SK-N-SH treated with all-trans-retinoic acid at 6 μM for 48 hours (cell line): ENCODE measurements at regions not wholly inside any gene's neighbourhood (a gene's known extent, or its start where the extent isn't known, plus 50 kb on each side); places are given as distances from the start of the nearest gene placed in this dataset.

Source experiments
- ARNTL ChIP-seq: fragments of 450-650 bp; formaldehyde crosslinking; IDR thresholded peaks from 2 replicates; pipeline ENCODE4 v1.5.0; 2020; ENCODE audit warnings: low read depth, mild to moderate bottlenecking, moderate library complexity, borderline replicate concordance
- PATZ1 ChIP-seq: fragments of 250-450 bp; sonication (Bioruptor Pico); IDR thresholded peaks from 2 replicates; pipeline ENCODE4 v1.8.0; 2020; ENCODE audit warnings: mild to moderate bottlenecking, moderate library complexity, borderline replicate concordance
- TOX ChIP-seq: fragments of 250-450 bp; sonication (Bioruptor Pico); IDR thresholded peaks from 2 replicates; pipeline ENCODE4 v1.8.0; 2021; ENCODE audit warnings: mild to moderate bottlenecking, moderate library complexity, borderline replicate concordance
- ZFP30 ChIP-seq: fragments of 450-650 bp; formaldehyde crosslinking; IDR thresholded peaks from 2 replicates; pipeline ENCODE4 v1.5.0; 2022; ENCODE audit warnings: mild to moderate bottlenecking, moderate library complexity

GRCh38 chr17:54835015-54835414, 65.6 kb upstream of the TOM1L1 start:
- TF ChIP-seq ARNTL (no peak), TOX (CRISPR knock-in tag) (no peak), PATZ1 (CRISPR knock-in tag) (no peak), ZFP30 (no peak)
